ENCODE measurements at regions not wholly inside any gene's neighbourhood (a gene's known extent, or its start where the extent isn't known, plus 50 kb on each side); places are given as distances from the start of the nearest gene placed in this dataset.

DNA sequence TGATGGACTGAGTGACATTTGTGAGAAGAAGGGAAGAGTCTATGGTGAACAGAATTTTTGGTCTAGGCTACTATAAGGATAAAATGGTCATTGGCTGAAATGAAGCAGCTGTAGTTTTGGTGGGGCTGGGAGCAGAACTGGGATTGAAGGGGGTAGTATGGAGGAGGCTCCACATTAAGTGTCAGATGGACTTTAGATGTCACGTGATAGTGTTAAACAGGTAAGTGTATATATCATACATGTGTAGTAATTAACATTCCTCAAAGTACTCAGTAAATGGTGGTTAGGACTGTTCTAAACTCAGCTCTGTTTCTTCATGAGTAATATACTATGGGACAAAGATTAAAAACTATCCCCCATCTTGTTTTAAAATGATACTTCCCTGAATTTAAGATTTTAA is 947.9 kb downstream of the PDHA2 start:
- no peak overlapping the region for H3K4me2 ChIP-seq (ENCODE audit: low read length)
- no peaks in the 10 kb centered on the region for H3K36me3 ChIP-seq (ENCODE audit: insufficient read depth, low read length)
- H3K79me2 ChIP-seq (ENCODE audit: insufficient read depth, low read length) = no peaks in the 10 kb centered on the region
- no peak overlapping the region for H3K9ac ChIP-seq (ENCODE audit: low read length)
- no peaks in the 10 kb centered on the region for H3K9me3 ChIP-seq (ENCODE audit: low read length)
- H2AFZ ChIP-seq (ENCODE audit: low read length) = no peak overlapping the region
- no peaks in the 10 kb centered on the region for H3K27me3 ChIP-seq (ENCODE audit: insufficient read depth, low read length)
- TF ChIP-seq, protein P1, sequence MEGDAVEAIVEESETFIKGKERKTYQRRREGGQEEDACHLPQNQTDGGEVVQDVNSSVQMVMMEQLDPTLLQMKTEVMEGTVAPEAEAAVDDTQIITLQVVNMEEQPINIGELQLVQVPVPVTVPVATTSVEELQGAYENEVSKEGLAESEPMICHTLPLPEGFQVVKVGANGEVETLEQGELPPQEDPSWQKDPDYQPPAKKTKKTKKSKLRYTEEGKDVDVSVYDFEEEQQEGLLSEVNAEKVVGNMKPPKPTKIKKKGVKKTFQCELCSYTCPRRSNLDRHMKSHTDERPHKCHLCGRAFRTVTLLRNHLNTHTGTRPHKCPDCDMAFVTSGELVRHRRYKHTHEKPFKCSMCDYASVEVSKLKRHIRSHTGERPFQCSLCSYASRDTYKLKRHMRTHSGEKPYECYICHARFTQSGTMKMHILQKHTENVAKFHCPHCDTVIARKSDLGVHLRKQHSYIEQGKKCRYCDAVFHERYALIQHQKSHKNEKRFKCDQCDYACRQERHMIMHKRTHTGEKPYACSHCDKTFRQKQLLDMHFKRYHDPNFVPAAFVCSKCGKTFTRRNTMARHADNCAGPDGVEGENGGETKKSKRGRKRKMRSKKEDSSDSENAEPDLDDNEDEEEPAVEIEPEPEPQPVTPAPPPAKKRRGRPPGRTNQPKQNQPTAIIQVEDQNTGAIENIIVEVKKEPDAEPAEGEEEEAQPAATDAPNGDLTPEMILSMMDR (IDR thresholded peaks at IDR 0.05; ENCODE audit: low read length) = no peak
- no peak for TF ChIP-seq EZH2 (IDR thresholded peaks at IDR 0.05; ENCODE audit: borderline replicate concordance, low read length)
- no peaks in the 10 kb centered on the region for H3F3A ChIP-seq (ENCODE audit: insufficient read depth, low read length)
- no peak overlapping the region for H3K27ac ChIP-seq (ENCODE audit: low read depth, low read length, poor library complexity, severe bottlenecking)
- no peaks in the 10 kb centered on the region for H3K9me2 ChIP-seq (ENCODE audit: low read depth, low read length)
- no peaks in the 10 kb centered on the region for H3K4me1 ChIP-seq (ENCODE audit: insufficient read depth, low read length, severe bottlenecking)
- no peaks in the 10 kb centered on the region for H4K20me1 ChIP-seq (ENCODE audit: insufficient read depth, low read length)
- H3K4me3 ChIP-seq (ENCODE audit: low read depth, low read length, poor library complexity, severe bottlenecking) = no peak overlapping the region

GRCh38 chr4:96809563-96809962 is 969.7 kb downstream of the PDHA2 start:
- H2AFZ ChIP-seq (ENCODE audit: low read length) = no peak overlapping the region
- H3K4me1 ChIP-seq (ENCODE audit: insufficient read depth, low read length, severe bottlenecking) = no peaks in the 10 kb centered on the region
- no peak overlapping the region for H3K4me3 ChIP-seq (ENCODE audit: low read depth, low read length, poor library complexity, severe bottlenecking)
- H3K9me2 ChIP-seq (ENCODE audit: low read depth, low read length) = no peaks in the 10 kb centered on the region
- TF ChIP-seq, protein P1 (IDR thresholded peaks at IDR 0.05; ENCODE audit: low read length) = no peak
- no peak for TF ChIP-seq EZH2 (IDR thresholded peaks at IDR 0.05; ENCODE audit: borderline replicate concordance, low read length)
- no peaks in the 10 kb centered on the region for H3F3A ChIP-seq (ENCODE audit: insufficient read depth, low read length)
- no peak overlapping the region for H3K27ac ChIP-seq (ENCODE audit: low read depth, low read length, poor library complexity, severe bottlenecking)
- no peaks in the 10 kb centered on the region for H3K79me2 ChIP-seq (ENCODE audit: insufficient read depth, low read length)
- H3K36me3 ChIP-seq (ENCODE audit: insufficient read depth, low read length) = no peaks in the 10 kb centered on the region
- H3K9me3 ChIP-seq (ENCODE audit: low read length) = no peaks in the 10 kb centered on the region
- H3K4me2 ChIP-seq (ENCODE audit: low read length) = no peak overlapping the region
- no peaks in the 10 kb centered on the region for H3K27me3 ChIP-seq (ENCODE audit: insufficient read depth, low read length)
- no peaks in the 10 kb centered on the region for H4K20me1 ChIP-seq (ENCODE audit: insufficient read depth, low read length)
- no peak overlapping the region for H3K9ac ChIP-seq (ENCODE audit: low read length)

GRCh38 chr4:96827086-96827485 is 987.2 kb downstream of the PDHA2 start:
- Histone ChIP-seq H3K79me2 (ENCODE audit: insufficient read depth, low read length) (no peaks in the 10 kb centered on the region), H3K9ac (ENCODE audit: low read length) (no peak overlapping the region), H3F3A (ENCODE audit: insufficient read depth, low read length) (no peaks in the 10 kb centered on the region), H2AFZ (ENCODE audit: low read length) (no peak overlapping the region), H3K4me2 (ENCODE audit: low read length) (no peak overlapping the region), H4K20me1 (ENCODE audit: insufficient read depth, low read length) (no peaks in the 10 kb centered on the region), H3K4me1 (ENCODE audit: insufficient read depth, low read length, severe bottlenecking) (no peaks in the 10 kb centered on the region), H3K36me3 (ENCODE audit: insufficient read depth, low read length) (no peaks in the 10 kb centered on the region), H3K27me3 (ENCODE audit: insufficient read depth, low read length) (no peaks in the 10 kb centered on the region), H3K9me2 (ENCODE audit: low read depth, low read length) (no peaks in the 10 kb centered on the region), H3K9me3 (ENCODE audit: low read length) (no peaks in the 10 kb centered on the region), H3K27ac (ENCODE audit: low read depth, low read length, poor library complexity, severe bottlenecking) (no peak overlapping the region), H3K4me3 (ENCODE audit: low read depth, low read length, poor library complexity, severe bottlenecking) (no peak overlapping the region)
- TF ChIP-seq, protein P1 (IDR thresholded peaks at IDR 0.05; ENCODE audit: low read length) = no peak
- no peak for TF ChIP-seq EZH2 (IDR thresholded peaks at IDR 0.05; ENCODE audit: borderline replicate concordance, low read length)
